ENCODE measurements at regions not wholly inside any gene's neighbourhood (a gene's known extent, or its start where the extent isn't known, plus 50 kb on each side); places are given as distances from the start of the nearest gene placed in this dataset.
A peak's percentile ranks its signal among the peaks of the same experiment; 100 is the strongest.

DNA sequence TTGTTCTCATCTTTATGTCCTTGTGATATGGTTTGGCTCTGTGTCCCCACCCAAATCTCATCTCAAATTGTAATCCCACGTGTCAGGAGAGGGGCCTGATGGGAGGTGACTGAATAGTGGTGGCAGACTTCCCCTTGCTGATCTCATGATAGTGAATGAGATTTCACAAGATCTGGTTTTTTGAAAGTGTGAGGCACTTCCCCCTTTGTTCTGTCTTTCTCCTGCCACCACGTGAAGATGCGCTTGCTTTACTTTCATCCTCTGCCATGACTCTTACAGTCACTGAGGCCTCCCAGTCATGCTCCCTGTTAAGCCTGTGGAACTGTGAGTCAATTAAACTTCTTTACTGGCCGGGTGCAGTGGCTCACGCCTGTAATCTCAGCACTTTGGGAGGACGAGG is 161.0 kb downstream of the HERPUD2 start:
- DNase-seq, result no peak

DNA sequence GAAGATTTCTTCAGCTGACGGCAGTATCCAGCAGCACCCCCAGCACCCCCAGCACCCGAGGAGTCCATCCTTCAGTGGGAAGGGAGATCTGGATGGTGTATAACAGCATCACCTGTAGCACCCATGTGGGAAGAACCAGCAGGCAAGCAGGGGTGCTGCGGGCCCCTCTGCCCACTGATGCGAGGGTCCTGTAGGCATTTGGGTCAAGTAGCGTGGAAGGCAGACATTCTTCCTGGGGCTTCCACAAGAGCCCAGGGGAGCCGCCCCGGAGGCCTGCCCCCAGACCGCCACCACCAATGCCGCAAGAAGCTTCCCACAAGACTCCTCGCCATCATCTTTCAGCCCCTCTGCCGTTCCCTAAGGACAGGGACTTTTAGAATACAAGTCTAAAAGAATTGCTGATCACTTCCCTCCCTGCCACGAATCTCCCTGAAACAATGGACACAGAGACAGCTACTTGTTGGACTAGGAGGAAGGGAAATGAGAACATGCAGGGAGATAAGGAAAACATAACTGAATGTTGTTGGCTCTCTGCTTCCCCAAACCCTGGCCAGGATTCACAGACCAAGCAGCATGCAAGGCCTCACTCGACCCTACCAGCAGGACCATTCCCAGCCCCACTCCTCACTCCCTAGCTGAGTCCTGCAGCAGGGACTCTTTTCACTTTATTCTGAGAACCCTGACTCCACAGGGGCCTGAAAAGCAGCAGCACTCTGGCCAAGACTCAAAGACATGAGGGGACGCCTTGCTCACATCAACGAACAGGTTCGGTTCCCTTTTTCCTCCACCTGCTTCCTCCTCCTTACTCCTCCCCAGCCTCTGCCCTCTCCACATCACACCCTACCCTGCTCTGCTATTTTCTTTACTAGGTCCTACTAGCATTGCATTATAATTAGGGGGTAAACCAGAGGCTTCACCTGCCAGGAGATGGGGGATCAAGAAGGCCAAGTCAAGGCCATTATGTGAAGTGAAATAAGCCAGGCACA is 164.5 kb downstream of the HERPUD2 start:
- DNase-seq, result no peak

DNA sequence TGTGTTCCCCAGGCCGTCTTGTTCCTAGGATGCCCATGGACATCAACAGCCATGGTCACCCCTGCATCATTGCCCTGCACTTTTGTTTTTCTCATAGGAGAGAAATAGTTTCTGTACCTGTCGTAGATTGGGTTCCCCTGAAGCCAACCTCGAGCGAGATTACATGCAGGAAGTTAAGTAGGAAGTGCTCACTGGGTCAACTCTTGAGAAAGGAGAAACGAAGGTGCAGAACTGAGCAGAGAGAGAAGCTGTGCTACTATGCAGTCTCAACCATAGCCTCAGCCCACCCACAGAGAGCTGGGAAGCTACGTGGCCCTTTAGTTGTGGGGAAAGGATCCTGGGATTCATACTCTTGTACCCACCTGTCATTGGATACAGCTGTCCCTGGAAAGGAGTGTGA is 165.2 kb downstream of the HERPUD2 start:
- DNase-seq, result no peak

DNA sequence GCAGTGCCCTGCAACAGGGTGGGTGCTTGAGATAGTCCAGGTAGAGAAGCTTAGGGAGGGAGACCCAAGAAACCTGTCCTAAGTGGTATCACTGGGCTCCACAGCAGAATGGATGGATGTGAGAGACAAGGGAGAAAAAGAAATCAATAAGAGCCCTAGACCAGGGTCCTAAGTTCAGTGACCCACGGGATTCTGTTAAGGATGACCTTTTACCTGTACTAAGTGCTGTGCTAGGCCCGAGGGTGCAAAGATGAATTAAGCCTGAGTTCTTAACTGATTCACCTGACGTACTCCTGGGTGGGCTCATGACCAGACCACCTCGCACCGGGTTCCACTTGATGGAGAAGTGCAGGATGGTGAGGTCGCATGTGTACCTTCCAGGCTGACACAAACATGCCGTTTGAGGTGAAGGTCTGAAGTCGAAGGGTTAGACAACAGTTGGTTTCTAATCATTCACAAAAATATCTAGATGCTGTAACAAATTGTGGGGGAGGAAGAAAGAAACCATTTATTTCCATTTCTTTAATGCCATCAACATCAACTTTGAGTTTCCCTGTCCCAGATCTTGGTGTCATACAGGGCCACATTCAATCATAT is 166.5 kb downstream of the HERPUD2 start:
- no peak for DNase-seq

DNA sequence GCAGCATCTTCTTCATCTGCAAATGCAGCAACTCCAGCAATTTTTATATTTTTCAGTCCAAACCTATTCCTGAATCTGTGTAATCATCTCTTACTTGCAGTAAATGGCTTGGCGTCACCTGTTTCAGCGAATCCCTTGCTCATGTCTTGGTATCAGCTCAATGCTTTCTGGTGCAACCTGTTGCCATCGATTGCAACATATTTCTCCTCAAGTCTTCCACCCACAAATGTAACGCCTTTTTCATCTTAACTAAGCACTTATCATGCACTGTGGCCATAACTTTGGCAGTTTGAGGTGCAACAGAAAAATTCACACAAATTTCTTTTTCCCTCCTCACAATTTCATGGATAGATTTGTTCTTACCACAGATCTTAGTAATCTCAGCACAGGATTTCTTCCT is 168.3 kb downstream of the HERPUD2 start:
- DNase-seq, result no peak

DNA sequence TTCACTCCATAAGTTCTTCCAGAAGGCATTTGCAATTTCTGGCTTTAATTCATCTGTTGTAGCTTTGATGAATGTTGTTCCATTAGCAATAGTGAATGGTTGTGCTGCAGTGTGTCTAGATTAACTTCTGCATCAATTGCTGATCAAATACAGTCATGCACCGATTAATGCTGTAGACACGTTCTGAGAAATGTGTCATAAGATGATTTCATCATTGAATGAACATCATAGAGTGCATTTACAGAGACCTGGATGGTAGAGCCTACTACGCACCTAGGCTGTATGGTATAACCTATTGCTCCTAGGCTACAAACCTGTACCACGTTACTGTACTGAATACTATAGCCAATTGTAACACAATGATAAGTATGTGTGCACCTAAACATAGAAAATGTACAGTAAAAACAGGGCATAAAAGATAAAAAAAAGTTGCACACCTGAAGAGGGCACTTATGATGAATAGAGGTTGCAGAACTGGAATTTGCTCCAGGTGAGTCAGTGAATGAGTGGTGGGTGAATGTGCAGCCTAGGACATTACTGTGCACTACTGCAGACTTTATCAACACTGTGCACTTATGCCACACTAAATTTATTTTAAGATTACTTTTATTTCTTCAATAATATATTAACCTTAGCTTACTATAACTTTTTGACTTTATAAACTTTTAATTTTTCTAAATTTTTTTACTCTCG is 170.7 kb downstream of the HERPUD2 start:
- no peak for DNase-seq

DNA sequence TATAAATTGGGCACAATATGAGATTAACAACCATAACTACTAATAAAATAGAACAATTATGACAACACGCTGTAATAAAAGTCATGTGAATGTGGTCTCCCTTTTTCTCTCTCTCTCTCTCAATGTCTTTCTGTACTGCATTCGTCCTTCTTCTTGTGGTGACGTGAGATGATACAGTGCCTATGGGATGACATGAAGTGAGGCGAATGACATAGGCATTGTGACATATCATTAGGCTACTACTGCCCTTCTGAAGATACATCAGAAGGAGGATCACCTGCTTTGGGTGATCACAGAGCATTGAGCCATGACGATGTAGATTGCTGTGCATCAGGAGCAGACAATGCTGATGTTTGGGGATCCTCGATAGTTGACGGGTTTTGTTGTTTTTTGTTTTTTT is 171.6 kb downstream of the HERPUD2 start:
- DNase-seq, result no peak

DNA sequence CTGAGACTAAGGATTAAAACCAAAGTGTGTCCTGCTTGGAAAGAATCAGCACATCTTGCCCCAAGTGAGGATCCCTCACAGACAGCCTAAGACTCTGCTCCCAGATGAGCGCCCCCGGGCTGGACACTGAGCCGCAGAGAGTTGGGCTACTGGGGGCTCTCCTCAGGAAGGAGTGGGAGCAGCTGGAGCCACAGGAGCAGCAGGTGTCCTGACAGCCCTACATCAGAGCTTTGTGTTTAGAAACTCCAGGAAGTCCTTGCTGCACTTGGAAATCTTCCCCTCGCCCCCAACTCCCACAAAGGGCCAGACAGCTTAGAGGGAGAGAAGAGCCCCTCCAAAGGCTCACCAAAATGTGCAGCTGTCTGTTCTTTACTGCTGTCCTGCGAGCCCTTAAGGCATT is 172.2 kb downstream of the HERPUD2 start:
- no peak for DNase-seq

DNA sequence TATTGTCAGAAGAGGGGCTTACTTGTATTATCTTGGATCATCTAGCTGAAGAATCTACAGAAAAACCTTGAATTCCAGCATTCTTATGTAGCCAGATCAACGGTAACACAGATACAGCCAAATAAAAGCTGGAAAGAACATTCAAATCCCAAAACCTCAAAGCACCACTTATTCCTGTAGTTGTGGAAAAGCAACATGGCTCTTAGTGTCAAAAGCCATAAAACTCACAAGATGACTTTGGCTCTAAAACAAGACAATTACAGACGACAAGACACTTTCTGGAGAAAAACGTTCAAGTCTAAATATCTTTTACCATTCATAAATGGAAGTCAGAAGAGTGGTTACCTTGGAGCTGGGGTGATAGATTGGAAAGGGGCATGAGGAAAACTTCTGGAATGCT is 173.0 kb downstream of the HERPUD2 start:
- DNase-seq, result no peak

DNA sequence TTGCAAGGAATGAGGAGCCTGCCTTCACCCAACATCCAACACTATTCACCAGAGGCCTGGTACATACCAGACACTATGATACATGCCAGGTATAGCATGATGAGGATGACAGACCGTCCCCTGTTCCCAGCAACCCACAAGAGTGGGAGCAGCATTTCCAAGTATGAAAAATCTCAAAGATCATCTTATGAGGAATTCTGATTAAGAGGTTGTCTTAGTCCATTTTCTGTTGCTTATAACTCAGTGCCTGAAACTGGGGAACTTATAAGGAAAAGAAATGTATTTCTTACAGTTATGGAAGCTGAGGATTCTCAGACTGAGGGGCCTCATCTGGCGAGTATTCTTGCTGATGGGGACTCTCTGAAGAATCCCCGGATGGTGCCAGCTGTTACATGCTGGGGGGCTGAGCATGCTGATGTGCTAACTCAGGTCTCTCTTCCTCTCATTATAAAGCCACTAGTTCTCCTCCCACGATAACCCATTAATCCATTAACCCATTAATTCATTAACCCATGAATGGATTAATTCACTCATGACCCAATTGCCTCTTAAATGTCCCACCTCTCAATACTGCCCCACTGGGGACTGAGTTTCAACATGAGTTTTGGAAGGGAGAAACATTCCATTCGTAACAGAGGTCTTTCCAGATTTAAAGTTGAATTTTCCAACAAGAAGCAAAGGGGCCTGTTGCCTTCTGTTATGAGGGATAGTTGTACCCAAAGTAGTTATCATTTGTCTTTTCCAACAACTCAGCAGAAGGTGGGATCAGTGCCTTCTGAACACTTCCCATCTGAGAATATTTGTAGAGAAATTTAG is 173.9 kb downstream of the HERPUD2 start:
- DNase-seq, result no peak

DNA sequence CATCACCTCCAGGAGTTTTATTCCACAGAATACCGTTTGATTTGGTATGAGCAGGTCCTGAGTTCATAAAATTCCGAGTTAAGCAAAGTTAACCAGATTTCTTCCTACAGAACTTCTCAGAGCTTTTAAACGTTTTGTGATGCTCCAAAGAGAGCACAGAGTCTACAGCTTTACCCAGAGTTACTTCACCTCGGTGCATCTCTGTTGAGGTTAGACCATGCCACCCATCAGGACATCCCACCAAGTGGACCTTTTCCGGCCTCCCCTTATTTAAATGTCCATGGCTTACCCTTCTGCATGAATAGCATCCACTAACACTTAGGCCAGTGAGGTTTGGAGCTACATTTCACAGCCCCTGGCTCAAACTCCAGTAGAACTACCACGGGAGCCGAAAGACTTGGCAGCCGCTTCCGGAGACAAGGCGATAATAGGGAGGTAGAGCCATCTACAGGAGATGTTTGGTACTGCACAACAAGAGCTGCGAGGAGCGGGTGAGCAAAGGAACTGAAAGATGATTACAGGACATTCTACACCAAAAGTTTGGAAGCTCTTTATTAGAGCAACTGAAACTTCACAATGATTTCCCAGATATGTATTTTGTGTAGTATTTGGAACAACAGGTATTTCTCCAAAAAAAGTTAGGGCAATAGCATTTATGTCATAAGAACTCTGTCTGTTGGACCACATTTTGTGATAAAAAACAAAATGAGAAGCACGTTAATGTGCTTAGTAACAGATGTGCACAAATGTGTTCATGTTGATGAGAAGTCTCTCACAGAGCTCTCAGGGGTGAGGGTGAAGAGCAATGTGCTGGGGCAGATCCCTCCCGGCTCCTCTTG is 174.7 kb downstream of the HERPUD2 start:
- peak; percentile 38 to 84 for DNase-seq

DNA sequence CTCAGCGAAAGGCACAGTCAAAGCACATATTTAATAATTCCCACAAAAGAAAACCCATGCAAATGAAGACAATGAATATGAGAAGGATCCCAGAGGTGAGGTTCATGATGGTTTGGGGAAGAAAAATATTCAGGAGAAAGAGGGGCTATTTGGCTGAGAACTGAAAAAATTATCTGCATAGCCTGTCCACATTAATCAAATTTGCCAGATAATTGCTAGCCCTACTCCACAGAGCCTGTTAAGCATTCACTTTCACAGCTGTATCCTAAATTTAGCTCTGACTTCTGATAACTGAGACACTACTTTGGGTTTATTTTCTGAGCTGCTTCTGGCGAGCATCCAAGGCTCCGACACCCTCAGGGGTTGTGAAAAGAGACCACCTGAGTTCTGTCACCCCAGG is 176.2 kb downstream of the HERPUD2 start:
- DNase-seq, result no peak

DNA sequence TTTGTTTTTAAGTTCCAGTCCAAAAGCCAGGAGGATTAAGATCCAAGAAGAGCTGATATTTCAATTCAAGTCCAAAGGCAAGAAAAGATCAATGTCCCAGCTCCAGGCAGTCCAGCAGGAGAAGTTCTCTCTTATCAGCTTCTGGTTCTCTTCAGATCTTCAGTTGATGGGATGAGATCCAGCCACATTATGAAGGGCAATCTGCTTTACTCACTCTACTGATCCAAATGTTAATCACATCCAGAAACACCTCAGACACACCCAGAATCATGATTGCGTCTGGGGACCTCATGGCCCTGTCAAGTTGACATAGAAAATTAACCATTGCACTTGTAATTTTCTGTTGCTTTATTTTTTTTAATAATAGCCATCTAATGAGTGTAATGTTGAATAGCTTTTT is 178.4 kb downstream of the HERPUD2 start:
- no peak for DNase-seq

DNA sequence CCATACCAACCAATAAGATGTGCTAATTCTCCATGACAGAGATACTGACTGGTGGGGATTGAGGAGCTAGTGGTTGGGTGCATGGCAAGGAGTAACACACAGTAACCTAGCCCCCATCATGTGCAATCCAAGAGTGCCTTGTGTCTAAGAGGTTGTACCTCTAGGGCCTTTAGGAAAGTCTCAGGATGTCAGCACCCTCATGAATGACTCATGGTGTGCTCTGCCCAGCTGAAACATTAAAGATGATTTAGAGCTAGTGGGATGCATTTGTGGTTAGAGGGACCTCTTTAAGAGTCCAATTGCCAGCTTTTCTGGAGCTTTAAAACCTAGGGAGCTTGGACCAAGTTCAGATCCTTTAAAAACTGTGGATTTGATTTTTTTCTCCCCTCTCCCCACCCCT is 181.1 kb downstream of the HERPUD2 start:
- DNase-seq, result no peak

DNA sequence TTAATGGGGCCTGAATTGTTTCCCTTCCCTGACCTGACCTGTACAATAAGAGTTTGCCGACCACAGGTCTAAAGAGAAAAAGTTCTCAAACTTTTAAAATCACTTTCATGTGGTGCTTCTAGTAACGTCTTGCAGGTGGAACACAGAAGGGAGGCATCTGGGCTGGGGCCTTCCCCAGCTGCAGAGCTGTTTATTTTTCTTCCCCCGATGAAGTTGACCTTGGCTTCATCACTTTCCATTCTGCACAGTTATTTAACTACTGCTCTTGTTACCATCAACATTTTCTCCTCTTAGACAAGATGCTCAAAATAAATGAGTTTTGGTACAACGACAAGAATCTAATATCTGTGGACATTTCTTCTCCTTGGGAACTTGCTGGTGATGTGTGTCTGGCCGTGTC is 181.7 kb downstream of the HERPUD2 start:
- DNase-seq, result no peak

DNA sequence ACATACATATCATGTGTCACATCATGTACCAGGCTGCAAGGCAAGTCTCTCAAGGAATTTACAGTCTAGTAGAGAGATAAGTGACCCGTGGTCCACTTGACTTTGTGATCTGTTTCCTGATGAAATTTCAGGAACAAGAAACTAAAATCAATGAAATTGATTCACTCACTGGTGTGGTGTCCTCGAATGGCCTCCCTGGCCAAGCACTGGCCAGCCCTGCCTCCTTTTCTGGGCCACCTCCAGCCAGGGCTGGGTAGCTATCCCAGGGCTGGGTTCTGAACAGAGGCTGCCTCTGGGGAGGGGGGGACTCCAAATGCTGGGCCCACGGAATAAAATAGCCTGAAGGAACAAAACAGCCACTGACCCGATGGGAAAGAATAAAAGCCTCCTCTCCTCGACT is 182.2 kb downstream of the HERPUD2 start:
- DNase-seq, result no peak

DNA sequence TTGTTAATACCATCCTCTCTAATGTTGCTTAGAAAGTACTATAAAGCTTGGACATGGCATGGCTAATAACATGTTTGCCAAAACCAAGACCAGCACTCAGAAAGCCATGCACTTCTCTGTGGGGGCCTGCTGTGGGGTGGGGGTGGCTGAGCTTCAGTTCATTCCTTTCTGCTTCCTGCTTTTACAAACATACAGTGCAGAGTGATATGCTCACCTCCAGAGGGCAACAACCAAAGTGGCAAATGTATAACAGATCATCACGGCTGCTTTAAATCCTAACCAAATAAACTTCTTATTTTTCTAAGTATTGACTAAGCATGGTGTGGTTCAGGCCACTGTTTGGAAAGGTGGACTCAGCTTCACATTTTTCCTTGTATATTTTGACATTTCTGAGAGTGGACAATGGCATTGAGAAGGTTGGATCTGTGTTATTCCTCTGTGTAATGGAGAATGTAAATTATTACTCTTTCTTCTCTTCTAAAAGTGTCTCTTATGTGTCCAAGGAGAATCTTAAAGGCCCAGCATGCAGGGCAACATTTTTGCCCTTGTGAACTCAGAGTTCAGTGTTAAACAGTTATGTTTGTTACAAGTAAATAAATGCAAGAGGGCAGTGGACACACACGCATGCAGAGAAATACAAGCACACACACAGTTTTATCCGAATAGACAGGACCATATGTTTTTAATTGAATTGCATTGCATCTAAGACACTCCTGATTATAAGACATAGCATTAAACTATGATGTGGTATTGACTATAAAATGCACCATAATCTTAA is 186.1 kb downstream of the HERPUD2 start:
- DNase-seq, result no peak

DNA sequence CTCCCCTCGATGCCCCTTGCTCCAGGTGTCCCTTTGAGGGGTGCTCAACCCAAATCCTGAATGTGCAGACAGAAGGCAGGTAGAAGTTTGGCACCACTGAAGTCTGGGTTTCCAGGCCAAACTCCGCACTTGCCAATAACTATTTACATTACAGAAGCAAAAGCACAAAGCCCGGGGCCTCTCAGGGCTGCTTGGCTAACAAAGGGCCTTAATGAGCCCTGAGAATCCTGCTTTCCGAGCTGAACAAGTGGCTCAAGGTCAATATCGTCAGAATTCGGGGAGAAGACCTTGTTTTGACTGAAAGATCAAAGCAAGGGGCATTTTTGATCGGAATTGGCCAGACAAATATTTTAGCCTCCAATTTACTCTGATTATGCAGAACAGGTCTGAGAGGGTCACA is 189.9 kb downstream of the HERPUD2 start:
- DNase-seq, result no peak

DNA sequence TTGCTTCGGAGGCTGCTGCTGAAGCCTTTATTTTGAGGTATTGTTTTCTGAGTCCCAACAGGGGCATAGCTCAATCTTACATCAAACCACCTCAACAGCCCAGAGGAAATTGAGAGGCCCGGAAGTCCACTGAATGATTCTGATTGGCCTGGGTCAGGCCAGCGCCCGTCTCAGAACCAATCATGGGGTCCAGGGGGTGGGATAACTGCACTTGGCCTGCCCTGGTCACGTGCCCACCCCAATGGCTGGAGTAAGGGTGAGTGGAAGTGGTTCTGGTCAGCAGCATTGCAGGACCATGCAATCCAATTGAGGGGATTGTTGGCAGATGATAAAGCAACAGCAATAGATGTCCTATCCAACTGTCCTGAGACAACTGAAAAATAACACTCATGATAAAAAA is 190.6 kb downstream of the HERPUD2 start:
- DNase-seq, result no peak

DNA sequence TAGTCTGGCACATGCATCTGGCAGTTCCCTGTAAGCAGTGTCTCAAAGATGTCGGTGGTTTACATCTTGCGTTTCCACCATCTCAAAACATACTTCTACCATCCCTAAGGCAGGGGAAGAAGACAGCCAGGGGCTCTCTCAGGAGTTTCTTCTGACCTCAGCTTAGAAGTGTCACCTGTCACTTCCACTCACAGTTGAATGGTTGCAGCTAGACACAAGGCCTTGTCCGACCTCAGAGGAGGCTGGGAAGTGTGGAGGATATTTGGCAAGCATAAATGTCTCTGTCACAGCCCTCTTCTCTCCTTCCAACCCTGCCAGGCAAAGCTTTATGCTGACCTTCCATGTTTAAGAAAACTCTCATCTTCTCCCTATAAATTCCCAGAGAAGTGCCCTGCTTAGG is 193.3 kb downstream of the HERPUD2 start:
- DNase-seq, result no peak

DNA sequence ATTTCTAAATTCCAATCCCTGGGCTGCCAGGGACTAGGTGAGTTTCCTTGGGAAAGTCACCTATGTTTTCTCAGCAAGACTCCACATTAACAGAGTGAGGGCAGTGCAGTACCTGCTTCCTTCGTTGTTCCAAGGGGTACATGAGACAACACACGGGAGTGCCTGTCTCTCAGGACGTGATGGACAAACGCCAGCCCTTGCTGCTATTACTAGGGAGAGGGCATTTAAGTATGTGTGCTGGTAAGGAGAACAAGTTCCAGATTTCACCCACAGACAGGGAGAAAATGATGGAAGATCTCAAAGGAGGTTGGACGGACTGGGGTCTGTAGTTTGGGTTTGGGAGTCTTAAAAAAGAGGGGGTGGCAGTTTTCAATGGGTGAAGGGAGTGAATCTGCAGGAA is 195.7 kb downstream of the HERPUD2 start:
- no peak for DNase-seq

All from NCI-H446 (cell line).